OCI-LY3 (cell line): ENCODE measurements at regions not wholly inside any gene's neighbourhood (a gene's known extent, or its start where the extent isn't known, plus 50 kb on each side); places are given as distances from the start of the nearest gene placed in this dataset.

Experiments
- H2AFZ ChIP-seq: fragments of 200-600, 300-600 bp; shearing (Covaris generic); 2 replicates; pipeline ENCODE4 v1.6.0; 2014; ENCODE audit warnings: antibody characterized with exemption, low read depth, low read length
- H3K27ac ChIP-seq: fragments of 200-600, 300-600 bp; sonication (generic); 2 replicates; pipeline ENCODE4 v1.5.1; 2014; ENCODE audit warnings: mild to moderate bottlenecking, low read length, moderate library complexity, mixed read lengths
- H3K27me3 ChIP-seq: fragments of 200-600, 300-600 bp; sonication (generic); 2 replicates; pipeline ENCODE4 v1.6.1; 2014; ENCODE audit warnings: low read depth, low read length, mixed read lengths
- H3K36me3 ChIP-seq: fragments of 200-600, 300-600 bp; sonication (generic); replicated peaks from 2 replicates; pipeline ENCODE3; 2014; ENCODE audit warnings: low read depth, low read length, mixed read lengths
- H3K4me1 ChIP-seq: fragments of 300-600, 200-600 bp; sonication (generic); 2 replicates; pipeline ENCODE4 v1.6.1; 2014; ENCODE audit warnings: low read length, mixed read lengths
- H3K4me2 ChIP-seq: fragments of 200-600, 300-600 bp; sonication (generic); 2 replicates; pipeline ENCODE4 v1.6.1; 2014; ENCODE audit warnings: low read length, mixed read lengths
- H3K4me3 ChIP-seq: fragments of 300-600, 200-600 bp; sonication (generic); 2 replicates; pipeline ENCODE4 v1.5.1; 2014; ENCODE audit warnings: antibody characterized with exemption, mild to moderate bottlenecking, low read length, moderate library complexity
- H3K79me2 ChIP-seq: fragments of 300-600, 200-600 bp; shearing (Covaris generic); 2 replicates; pipeline ENCODE4 v1.6.1; 2014; ENCODE audit warnings: mild to moderate bottlenecking, low read length, mixed read lengths
- H3K9ac ChIP-seq: fragments of 300-600, 200-600 bp; shearing (Covaris generic); 2 replicates; pipeline ENCODE4 v1.6.0; 2014; ENCODE audit warnings: mild to moderate bottlenecking, low read length, moderate library complexity
- H3K9me3 ChIP-seq: fragments of 200-600, 300-600 bp; shearing (Covaris generic); 2 replicates; pipeline ENCODE4 v1.6.1; 2014; ENCODE audit warnings: low read length, mixed read lengths; ENCODE audit not compliant: insufficient read depth
- H4K20me1 ChIP-seq: fragments of 200-600, 300-600 bp; sonication (generic); 2 replicates; pipeline ENCODE4 v1.6.1; 2016; ENCODE audit warnings: low read length, mixed read lengths; ENCODE audit not compliant: insufficient read depth
- CTCF ChIP-seq: fragments of 200-600, 300-600 bp; sonication (generic); IDR thresholded peaks from 2 replicates; pipeline ENCODE4 v1.5.1; 2014; ENCODE audit warnings: antibody characterized with exemption, low read length, low read depth
- EZH2phosphoT487 ChIP-seq: fragments of 200-600 bp; shearing (Covaris generic); IDR thresholded peaks from 2 replicates; pipeline ENCODE4 v1.6.1; 2018; ENCODE audit warnings: antibody characterized with exemption, mixed run types, low read depth

GRCh38 chr2:228723599-228723998 lies 542.1 kb upstream of the SPHKAP start:
- Histone ChIP-seq H3K27me3 (no peaks in the 10 kb centered on the region), H3K4me1 (peaks cover 7% of the 10 kb centered on the region), H3K4me2 (no peak overlapping the region), H3K36me3 (no peaks in the 10 kb centered on the region), H3K27ac (no peak overlapping the region), H3K9ac (no peak overlapping the region), H4K20me1 (no peaks in the 10 kb centered on the region), H3K79me2 (no peaks in the 10 kb centered on the region), H2AFZ (no peak overlapping the region), H3K4me3 (no peak overlapping the region), H3K9me3 (no peaks in the 10 kb centered on the region)
- no peak for TF ChIP-seq CTCF
- no peak for TF ChIP-seq EZH2phosphoT487

DNA sequence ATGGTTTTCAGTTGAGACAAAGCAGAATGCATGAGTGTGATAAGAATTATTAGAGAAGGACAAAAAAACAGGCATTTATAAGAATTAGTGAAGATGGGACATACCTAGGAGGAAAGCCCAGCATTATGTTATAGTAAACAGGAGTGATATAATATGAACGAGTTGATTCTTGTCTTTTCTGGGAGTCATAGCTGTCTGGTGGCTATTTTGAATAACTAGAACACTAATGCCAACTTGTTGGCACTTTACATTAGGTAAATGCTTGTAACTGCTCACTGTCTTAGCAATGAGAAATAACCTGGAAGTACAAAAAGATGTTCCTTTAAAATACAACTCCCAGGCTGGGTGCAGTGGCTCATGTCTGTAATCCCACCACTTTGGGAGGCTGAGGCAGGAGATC lies 540.8 kb upstream of the SPHKAP start:
- Histone ChIP-seq H3K4me1 (peaks cover 7% of the 10 kb centered on the region), H3K36me3 (no peaks in the 10 kb centered on the region), H3K27me3 (no peaks in the 10 kb centered on the region), H3K9ac (no peak overlapping the region), H2AFZ (no peak overlapping the region), H3K9me3 (no peaks in the 10 kb centered on the region), H4K20me1 (no peaks in the 10 kb centered on the region), H3K79me2 (no peaks in the 10 kb centered on the region), H3K4me2 (no peak overlapping the region), H3K4me3 (no peak overlapping the region), H3K27ac (no peak overlapping the region)
- TF ChIP-seq EZH2phosphoT487, result no peak
- no peak for TF ChIP-seq CTCF

DNA sequence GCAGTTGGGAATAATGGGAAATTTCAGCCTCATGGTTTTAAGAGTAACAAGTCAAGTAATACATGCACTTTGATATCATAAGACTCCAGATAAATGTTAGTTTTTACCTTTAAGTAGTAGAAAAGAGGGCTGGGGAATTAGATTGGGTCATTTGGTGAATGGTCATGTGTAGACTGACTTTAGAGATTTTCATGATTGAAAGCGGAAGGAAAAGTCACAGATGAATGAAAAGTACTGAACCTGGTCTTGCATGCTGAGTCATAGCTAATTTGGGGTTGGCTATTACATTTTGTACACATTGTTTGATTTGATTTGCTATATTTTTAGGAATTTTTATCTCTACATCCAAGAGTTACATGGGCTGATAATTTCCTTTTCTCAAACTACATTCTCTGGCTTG lies 539.4 kb upstream of the SPHKAP start:
- no peak overlapping the region for H2AFZ ChIP-seq
- no peaks in the 10 kb centered on the region for H3K79me2 ChIP-seq
- peaks cover 7% of the 10 kb centered on the region for H3K4me1 ChIP-seq
- no peaks in the 10 kb centered on the region for H3K9me3 ChIP-seq
- no peaks in the 10 kb centered on the region for H3K36me3 ChIP-seq
- H3K9ac ChIP-seq, result no peak overlapping the region
- no peak overlapping the region for H3K4me3 ChIP-seq
- H4K20me1 ChIP-seq, result no peaks in the 10 kb centered on the region
- no peak for TF ChIP-seq CTCF
- H3K27ac ChIP-seq, result no peak overlapping the region
- no peaks in the 10 kb centered on the region for H3K27me3 ChIP-seq
- no peak overlapping the region for H3K4me2 ChIP-seq

DNA sequence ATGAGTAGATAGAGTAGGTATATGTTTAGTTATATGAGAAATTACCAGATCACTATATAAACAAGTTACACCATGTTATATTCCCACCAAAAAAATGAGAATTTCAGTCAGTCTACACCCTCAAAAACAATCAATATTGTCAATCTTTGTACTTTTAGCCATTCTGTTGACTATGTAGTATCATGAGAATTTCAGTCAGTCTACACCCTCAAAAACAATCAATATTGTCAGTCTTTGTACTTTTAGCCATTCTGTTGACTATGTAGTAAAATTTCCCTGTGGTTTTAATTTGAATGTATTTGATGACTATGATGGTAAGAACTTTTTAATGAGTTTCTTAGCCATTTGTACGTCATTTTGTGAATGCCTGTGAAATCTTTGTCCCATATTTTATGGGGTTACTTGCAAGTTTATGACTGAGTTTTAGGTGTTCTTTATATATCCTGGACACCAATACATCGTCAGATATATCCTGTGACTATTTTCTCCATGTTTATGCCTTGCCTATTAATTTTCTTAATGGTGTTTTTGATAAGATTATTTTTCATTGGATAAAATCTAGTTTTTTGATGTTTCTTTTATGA lies 528.4 kb upstream of the SPHKAP start:
- no peaks in the 10 kb centered on the region for H3K79me2 ChIP-seq
- H3K4me3 ChIP-seq, result no peak overlapping the region
- H2AFZ ChIP-seq, result no peak overlapping the region
- H3K4me1 ChIP-seq, result no peaks in the 10 kb centered on the region
- H3K9me3 ChIP-seq, result no peaks in the 10 kb centered on the region
- no peak for TF ChIP-seq EZH2phosphoT487
- TF ChIP-seq CTCF, result no peak
- H4K20me1 ChIP-seq, result no peaks in the 10 kb centered on the region
- no peaks in the 10 kb centered on the region for H3K36me3 ChIP-seq
- no peak overlapping the region for H3K4me2 ChIP-seq
- no peak overlapping the region for H3K9ac ChIP-seq
- no peaks in the 10 kb centered on the region for H3K27me3 ChIP-seq
- H3K27ac ChIP-seq, result no peak overlapping the region
